NCI-H128 (cell line): ENCODE measurements at regions not wholly inside any gene's neighbourhood (a gene's known extent, or its start where the extent isn't known, plus 50 kb on each side); places are given as distances from the start of the nearest gene placed in this dataset.
"Not testable (repeated sequence)": the region's sequence is repeated elsewhere in the genome, so short reads cannot be mapped to it uniquely, and the experiment has no call there.

Source experiments
- DNase-seq: peaks from one replicate; lab custom pipeline; 2025; ENCODE audit not compliant: unreplicated experiment; lab: John Stamatoyannopoulos, UW

DNA sequence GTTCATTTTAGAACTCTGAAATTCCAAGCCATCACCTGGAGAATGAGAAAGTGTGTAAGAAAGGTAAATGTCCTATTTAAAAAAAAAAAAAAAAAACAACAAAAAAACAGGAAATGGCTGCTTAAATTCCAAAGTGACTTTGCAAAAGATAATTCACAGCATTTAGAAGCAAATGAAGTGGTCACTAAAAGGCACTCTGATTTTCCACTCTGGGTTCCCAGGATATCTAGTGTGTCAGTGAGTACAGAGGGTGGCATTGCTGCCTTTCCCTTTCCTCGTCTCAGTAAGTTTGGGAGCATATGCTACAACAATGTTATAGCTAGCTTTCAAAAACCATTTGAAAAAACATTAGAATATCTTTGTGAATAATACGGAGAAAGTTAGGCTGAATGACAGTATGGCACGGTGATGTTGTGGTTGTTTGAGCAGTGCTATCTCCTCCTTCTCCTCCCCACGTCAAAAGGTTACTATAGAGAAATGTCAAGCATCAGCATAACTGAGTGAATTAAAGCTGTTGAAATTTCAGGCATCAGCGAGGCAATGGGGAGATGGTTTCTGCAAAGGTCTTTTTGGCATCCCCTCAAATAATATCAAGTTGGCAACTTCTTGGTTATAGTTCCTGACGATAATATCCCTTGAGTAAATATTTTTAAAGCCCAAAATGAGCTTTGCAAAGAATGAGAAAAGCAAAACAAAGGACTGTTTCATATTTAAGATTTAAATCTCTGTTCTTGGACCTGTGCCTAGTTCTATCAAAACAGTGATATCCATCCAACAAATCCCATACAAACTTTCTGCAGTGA lies 164.5 kb upstream of the E2F7 start:
- DNase-seq, result no peak

DNA sequence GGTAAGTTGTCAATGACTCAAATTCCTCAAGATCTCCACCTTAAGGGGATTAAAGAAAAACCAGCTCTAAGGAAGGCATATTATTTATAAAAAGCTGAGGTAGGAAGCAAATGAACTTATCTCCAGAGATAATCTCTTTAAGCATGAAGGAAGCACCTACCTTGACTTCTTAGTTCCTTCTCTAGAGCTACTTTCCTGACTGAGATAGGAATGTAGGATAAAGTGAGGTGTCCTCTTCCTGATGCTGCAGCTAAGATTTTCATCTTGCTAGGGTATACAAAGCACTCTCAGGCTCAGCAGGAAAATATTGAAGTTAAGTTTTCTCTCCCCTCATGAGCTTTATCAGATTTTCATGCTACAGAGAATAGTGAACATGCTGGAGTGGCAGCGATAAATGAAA lies 163.0 kb upstream of the E2F7 start:
- DNase-seq, result no peak

DNA sequence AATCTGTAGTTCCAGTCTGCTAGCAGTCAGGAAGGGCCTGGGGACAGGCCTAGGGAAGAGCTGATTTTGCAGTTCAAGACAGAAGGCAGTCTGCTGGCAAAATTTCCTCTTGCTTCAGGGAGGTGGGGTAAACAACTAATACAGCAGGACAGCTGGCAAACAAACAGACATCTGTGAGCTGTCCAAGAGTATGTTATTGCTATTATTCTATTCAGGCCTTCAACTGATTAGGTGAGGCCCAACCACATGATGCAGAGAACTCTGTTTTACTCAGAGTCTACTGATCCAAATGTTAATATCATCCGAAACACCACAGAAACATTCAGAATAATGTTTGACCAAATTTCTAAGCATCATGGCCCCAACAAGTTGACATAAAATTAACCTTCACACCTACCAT lies 161.0 kb upstream of the E2F7 start:
- no peak for DNase-seq

DNA sequence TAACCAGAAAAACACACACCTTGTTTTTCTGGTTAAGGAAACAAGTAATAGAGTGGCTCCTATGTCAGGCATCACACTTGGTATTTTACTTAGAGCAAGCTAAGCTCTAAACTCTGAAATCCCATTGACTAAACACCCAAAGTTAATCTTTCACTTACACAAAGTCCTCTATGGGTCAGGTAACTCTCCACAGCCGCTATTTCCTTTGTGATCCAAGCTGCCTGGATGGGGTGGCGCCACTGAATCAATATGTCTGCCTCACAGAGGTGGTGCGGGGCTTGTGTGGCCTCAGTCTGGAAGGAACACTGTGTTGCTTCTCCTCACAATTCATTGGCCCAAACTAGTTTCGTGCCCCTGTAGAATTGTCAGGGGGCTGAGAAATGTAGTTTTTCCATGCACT lies 160.0 kb upstream of the E2F7 start:
- DNase-seq, result no peak

DNA sequence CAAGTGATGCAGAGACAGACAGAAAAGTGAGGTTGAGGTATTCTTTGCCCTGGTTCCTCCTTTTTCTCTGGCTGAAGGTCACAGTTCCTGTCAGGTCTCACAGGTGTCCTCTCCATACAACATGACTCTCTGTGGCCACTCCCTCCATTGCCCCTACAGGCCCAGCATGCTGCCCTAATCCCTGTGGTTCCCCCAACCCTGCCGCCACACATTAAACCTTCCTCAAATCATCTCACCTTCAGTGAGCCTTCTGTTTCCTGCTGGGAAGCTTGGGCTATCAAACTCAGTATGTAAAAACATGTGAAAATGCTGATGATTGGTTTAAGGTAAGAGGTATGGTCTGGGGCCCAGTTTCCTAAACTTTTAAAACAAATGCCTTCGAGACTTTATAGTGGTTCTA lies 159.0 kb upstream of the E2F7 start:
- no peak for DNase-seq

DNA sequence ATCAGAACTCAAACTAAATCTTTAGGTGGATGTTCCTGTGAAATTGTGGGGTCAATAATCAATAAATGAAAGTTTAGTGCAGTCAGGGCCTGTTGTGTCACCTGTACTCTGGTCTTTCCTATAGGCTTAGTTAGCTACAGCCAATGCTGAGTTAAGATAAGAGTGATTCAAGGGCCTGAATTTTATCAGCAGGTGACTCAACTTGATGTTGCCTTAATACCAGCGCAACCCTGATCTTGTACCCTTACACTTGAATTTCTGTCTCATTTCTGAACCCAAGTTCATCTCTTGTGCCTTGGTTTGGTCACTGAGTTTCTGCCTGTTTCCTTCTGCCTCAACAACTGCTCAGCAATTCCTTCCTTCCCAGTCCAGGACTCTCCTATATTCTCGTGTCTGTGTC lies 157.0 kb upstream of the E2F7 start:
- no peak for DNase-seq

DNA sequence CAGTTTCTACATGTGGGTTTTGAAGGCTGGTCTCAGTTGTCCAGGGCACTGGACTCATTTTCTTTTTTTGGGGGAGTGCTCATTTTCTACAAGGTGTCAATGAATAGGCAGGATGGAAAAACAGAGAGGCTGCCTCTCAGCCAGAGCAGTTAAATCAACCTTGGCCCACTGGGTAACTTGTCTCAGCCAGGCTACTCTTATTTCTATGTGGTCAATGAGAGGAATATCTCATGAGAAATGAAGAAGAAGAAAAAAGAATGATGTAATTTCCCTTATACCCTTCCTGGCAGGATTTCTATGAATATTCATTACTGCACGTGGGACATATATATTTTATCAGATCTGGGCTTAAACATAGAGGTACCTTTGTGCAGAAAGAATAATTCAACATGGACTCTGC lies 155.2 kb upstream of the E2F7 start:
- DNase-seq, result no peak

DNA sequence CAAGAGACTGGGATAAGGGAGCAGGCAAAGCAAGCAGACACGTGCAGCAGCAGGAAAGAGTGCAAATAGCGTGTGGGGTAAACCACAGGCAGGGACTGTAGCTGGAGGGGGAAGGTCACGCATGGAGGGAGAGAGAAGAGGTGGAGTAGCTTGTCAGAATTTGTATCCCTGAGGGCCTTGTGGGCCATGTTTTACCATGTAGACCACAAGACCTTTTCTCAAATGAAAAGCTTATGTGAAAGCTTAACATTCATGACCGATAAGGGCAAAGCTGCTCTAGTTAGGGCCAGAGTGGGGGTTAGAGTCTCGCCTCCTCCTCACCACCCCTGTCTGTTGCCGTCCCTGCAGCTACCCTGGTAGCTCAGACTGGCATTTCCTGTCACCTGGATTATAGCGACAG lies 152.9 kb upstream of the E2F7 start:
- no peak for DNase-seq

DNA sequence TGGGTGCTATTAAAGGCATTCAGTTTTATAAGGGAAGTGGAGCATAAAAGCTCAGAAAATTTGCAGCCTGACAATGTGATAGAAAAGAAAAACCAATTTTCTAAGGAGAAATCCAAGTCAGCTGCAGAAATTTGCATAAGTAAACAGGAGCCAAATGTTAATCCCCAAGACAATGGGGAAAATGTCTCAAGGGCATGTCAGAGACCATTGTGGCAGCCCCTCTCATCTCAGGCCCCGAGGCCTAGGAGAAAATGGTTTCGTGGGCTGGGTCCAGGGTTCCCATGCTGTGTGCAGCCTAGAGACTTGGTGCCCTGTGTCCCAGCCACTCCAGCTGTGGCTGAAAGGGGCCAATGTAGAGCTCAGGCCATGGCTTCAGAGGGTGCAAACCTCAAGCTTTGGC lies 150.8 kb upstream of the E2F7 start:
- not testable (repeated sequence) for DNase-seq

DNA sequence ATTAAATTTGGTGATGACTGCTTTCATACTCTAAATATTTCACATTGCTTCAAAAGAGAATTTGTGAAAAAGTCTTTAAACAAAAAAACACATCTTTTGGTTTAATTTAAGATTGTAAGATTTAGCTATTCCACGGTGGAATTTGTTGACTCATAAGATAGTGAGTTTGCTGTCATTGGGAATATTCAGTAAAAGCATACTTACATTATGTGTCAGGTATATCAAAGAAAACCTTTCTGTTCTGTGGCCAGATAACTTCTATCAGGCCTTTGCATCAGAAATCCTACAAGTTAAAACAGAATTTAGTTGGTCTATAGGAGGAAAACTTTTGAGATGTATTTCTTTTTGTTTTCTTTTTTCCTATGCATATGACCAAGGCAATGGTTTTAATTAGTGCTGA lies 148.8 kb upstream of the E2F7 start:
- no peak for DNase-seq

DNA sequence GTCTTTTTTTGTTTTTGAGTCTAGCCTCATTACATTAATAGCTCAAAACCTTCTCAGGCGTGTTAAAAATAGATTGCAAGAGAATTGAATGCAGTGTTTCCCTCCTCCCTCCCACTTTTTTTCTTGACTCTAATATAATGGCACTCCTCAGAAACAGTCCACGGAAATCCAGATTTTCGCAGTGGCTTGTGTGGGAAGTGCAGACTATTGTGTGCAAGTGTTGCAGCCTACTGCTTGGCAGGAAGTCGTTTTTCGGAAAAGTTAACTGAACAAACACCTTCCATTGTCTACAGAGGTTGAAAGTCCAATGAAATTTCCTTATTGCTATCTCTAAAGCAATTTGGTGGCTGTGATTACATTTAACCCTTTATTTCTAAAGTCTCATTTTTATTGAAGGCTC lies 147.9 kb upstream of the E2F7 start:
- no peak for DNase-seq

DNA sequence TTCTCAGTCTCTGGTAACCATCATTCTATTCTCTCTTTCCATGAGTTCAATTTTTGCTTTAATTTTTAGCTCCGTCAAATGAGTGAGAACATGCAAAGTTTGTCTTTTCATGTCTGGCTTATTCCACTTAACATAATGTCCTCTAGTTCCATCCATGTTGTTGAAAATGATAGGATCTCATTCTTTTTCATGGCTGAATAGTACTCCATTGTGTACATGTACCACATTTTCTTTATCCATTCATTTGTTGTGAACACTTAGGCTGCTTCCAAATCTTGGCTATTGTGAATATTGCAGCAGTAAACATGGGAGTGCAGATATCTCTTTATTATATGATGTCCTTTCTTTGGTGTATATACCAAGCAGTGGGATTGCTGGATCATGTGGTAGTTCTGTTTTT lies 145.4 kb upstream of the E2F7 start:
- DNase-seq, result no peak

DNA sequence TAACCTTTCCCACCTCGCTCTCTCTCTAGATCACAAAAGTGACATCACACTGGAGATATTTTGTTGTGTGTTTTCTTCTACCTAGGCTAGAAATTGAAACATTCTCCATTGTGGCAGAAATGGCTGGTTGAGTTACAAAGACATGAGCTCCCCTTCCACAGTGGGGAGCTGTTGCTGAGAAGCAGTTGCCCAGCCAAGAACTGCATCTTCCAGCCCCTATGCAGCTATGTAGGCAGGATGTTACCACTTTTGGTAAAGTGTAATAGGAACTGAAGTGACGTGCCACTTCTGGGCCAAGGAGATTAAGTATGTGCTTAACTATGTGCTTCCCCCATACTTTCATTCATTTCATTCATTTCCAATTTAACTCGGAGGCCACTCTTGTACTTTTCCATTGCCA lies 138.7 kb upstream of the E2F7 start:
- no peak for DNase-seq

DNA sequence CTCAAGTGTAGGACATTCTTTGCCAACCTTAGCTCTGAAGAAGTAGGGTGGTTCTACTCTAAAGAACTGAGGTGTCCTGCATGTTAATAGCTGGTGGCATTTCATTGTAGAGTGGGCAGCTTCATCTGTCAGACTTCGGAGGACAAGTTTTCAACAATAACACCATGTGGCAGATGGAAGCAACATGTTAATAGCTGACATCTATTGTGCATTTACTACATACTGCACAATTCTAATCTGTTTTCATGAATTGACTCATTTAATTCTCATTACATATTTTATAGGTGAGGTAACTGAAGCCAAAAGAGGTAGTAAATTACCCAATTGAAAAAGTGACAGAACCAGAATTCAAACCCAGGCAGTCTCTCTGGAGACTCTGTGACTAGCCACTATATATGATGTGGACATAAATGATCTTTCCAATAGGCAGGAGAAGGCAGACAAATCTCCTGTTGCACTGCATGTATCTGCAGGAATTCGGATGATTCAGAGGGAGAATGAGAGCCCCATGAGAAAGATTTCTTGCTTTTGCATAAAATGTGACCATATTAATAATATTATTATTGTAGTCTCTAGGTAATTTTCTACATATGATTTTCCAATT lies 137.2 kb upstream of the E2F7 start:
- no peak for DNase-seq

DNA sequence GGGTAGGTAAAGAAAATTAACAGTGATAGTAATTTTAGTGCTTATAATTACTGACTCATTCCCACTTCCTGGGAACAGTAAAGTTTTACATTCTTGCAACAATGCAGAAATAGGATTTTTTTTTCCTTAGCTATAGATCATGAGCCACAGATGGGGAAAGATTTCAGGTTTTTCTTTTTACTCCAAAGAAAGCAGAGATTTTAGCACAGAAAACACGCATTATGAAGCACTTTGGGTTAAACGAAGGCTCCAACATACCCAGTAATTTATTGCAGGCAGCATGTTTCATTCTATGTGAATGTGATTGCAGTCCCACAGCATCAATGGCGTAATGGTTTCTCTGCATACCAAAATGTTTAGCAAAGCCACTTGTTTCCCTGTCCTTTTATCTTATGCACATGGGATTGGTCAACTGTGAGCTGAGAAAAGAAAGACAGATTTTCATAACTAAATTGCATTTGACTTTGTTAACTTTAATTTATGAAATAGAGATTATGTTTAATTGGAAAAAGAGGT lies 124.6 kb upstream of the E2F7 start:
- no peak for DNase-seq

DNA sequence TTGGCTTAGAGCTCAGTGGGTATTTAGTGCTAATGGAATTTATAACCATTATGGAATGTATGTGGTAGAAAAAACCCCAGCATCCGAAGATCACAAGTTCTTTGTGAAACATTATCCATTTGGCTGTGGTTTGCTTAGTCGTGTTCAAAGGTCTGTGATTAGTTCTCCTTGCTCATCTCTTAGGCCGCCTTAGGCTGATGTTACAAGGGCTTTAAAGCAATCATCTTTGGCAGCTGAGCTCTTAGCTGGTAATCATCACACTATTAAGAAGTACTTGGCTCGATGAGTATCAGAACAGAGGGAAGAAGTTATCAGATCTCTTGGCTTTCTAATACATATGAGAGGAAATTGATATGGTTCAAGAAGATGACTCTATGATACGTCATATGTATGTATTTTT lies 124.1 kb upstream of the E2F7 start:
- no peak for DNase-seq

DNA sequence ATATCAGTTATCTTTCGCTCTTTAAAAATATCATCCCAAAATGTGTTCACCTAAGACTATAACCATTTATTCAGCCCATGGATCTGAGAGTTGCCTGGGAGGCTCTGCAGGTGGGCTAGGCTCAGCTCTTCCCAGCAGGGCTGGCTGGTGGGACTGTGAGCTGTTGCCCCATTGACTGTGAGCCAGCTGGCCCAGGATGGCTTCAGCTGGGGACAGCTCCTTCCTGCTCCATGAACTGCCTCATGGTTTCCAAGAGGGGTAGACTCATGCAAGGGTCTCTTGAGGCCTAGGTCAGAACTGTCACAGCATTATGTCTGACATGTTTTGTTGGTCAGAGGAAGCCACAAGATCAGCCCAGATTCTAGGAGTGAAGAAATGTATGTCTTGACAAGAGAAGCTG lies 114.1 kb upstream of the E2F7 start:
- DNase-seq, result no peak

DNA sequence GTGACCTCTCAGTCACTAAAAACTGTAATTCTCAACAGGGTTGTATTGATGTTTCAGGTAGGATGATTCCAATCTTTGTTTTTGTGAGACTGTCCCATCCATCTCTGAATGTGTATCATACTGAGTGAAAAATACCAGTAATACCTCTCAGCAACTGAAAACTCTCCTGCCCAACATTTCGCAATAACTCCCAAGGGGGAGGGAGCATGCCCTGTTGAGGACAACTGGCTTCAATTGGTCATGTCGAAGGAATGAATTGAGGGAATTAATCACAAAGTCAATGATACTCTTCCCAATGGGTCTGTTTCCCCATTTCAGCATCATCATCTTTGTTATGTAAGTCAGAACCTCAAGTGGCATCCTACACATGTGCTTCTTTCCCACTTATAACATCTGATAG lies 102.4 kb upstream of the E2F7 start:
- no peak for DNase-seq

DNA sequence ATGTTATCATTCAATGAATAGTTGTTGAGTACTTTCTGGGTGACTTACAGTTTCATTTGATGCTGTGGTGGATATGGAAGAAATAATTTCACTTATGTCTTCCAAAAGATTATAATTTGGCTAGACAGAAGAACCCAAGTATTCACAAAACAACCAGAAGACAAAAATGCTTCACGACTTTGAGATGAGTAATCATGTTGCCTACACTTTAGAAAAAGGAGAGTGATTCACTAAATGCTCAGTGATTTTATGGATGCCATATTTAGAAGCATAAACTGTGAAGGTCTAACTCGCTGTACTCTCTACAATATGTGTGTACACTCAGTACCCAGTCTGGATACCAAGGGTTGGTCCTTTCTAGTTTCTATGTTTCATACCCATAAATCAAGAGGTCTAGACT lies 101.3 kb upstream of the E2F7 start:
- DNase-seq, result no peak

DNA sequence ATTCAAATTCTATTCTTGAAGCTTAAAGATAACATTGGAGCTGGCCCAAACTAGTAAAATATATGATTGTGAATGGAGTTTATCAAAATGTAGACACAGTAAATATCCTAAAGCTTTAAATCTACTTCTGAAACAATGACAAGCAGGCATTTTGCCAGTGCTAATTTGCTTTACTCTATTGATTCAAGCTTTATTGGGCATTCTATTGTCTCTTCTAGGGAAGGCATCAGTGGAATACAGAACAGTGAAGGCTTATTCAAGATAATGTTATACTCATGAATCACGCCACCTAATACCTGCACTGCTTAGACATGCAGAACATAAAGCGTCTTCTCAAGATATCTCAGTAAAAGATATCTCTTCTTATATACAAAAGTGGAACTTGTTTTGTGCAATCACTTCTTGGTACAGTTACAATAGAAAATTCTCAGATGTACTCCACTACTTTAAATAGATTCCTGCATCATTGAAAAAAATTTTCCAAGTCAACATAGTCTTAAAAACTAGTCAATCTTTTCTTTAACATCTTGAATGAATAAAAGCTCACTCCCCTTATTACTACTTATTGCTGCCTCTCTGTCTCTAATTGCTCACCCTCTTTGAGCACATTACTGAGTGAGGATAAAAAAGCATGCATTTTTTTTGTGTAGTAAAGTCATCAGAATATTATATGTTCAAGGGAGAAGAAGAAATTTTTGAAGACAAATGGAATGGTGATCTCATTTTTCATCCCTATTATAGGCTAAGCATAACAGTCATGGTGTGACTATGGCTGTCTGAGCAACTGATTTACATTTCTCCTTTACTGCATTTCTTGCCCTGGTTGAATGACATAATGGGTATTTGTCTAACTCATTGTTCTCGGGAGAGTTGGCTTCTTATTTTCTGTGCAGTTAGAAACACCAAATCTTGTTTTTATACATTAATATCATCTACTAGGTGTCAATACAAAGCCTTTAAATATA lies 98.0 kb upstream of the E2F7 start:
- DNase-seq, result no peak

DNA sequence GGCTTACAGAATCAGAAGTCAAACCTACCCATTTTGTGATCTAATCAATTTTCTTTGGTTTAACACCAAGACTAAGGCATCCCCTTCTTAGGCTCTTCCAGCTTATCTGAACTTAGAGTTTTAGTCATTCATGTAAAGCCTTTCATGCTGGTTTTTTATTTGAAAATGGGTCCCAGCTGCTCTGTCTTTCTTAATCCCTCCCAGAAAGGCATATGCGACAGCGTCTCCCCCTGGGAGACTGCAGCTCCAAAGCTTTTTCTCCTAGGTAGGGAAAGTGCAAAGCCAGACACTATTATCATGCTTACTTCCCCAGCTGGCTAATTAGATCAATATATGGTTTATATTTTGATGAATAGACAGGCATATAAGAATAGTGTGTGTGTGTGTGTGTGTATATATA lies 96.6 kb upstream of the E2F7 start:
- DNase-seq, result no peak

DNA sequence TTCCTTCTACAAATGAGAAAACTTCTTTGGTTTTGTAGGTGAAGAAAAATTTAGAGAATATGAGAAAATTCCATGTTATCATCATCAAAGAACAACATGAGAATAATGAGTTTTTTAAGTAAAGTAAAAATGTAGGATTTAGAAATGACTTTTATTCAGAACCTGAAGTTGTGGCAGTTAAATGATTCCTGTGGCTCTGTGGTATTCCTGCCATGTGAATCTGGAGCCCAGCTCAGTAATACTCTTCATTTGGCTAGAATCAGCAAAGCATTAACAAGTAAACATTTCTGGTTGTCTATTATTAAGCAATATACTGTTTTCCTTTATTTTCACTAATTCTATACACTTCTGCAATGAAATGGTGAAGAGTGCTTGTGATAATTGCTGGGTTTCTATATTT lies 95.6 kb upstream of the E2F7 start:
- no peak for DNase-seq
